Right lobe of liver (tissue), 4 donors: ENCODE measurements at regions not wholly inside any gene's neighbourhood (a gene's known extent, or its start where the extent isn't known, plus 50 kb on each side); places are given as distances from the start of the nearest gene placed in this dataset.

ENCODE experiments used
- CTCF ChIP-seq, 4 donors: fragments of 200-600 bp in 3 of 4; fragments of 450-650 bp in 1 of 4; IDR thresholded peaks; one replicate each; pipeline versions ENCODE4 v1.5.1 to v1.8.0; 2016 to 2022; ENCODE audit warnings: antibody characterized with exemption in 4 of 4, mild to moderate bottlenecking in 2 of 4
- POLR2A ChIP-seq: fragments of 450-650 bp; IDR thresholded peaks from one replicate; pipeline ENCODE4 v1.6.1; 2017; ENCODE audit warnings: antibody characterized with exemption, mild to moderate bottlenecking
- donor health status: DM: no; HTN: no; CAD: no.
- donor health status: DM: no; HTN: no; CAD: no.
- donor health status: DM: no; HTN: yes; CAD: no.

DNA sequence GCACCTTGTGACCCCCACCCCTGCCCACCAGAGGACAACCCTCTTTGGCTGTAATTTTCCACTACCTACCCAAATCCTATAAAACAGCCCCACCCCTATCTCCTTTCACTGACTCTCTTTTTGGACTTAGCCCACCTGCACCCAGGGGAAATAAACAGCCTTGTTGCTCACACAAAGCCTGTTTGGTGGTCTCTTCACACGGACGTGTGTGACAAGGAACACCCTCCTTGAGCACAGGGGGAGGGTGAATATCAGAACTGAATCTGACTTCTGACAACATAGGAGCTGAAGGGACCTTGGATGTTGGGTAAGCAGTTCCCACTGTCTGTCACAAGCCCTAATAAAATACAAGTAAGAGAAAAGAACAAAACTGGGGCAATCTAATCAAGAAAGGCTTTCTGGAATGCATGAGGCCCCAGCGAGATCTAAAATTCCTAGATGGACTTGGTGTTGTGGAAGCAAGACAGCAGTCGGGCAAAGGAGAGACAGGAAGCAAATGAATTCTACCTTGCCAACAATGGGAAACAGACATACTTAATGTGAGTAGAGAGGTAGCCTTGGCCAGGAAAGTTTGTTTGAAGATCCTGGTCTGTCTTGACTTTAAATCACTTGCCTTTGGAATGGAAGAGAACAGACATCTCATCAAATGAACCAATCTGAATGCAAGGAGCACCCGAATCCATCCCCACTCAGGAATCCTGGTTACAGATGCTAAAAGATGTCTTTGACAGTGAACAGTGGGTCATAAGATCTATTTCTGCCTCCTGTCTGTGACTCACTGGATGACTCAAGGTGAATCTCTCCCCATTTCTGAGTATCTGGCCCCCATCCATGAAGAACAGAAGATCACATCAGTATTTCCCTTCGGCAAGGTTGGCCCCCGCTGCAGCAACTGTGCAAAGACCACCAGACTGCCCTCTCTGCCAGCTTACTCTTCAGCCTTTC is 53.3 kb downstream of the OLFML3 start:
- TF ChIP-seq CTCF (IDR thresholded peaks at IDR 0.05) (no peak), POLR2A (no peak)
